ENCODE measurements at regions not wholly inside any gene's neighbourhood (a gene's known extent, or its start where the extent isn't known, plus 50 kb on each side); places are given as distances from the start of the nearest gene placed in this dataset.

DNA sequence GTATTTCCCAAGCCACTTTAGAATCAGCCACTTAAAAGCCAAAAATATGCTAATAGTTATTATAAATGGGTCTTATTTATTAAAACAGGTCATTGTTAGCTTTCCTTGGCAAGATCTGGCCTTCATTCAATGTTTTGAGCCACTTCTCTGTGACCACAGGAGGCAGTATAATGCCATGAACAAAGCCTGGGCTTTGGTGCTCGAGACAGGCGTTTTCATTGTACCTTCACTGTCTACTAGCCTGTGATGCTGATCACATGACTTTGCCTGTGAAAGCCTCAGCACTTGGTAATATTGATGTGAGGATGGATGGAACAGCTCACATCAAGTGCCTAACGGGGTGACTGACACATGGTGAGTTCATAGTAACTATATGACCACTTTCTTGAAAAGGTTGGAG, 217.0 kb downstream of the RWDD3 start:
- H2BK15ac ChIP-seq (ENCODE audit: low read length), result no peak overlapping the region
- H3K23me2 ChIP-seq (ENCODE audit: low read depth, low read length), result no peaks in the 10 kb centered on the region
- no peak overlapping the region for H2BK120ac ChIP-seq (replicated peaks; ENCODE audit: low read depth, low read length)
- H4K5ac ChIP-seq (ENCODE audit: insufficient read length, low read depth, low read length), result no peak overlapping the region
- ChIA-PET POLR2A (ENCODE audit: partially characterized antibody) (interaction anchor here (0.6 kb wide), 1 partner anchor 13 kb away, joined by 3 read pairs; no protein-coding TSS in a partner anchor), CTCF (ENCODE audit: partially characterized antibody) (interaction anchor here (0.6 to 1.8 kb wide), 11 partner anchors 27 to 343 kb away, joined by 3 to 6 read pairs (median 3); no protein-coding TSS in a partner anchor)
- FAIRE-seq (peak; percentile 86), DNase-seq (ENCODE audit: low read depth in 1 of 2, low spot score in 2 of 2) (no peak)
- H3K9ac ChIP-seq (replicated peaks in 1 of 4; ENCODE audit: extremely low read depth in 1 of 4, low read depth in 3 of 4, low read length in 3 of 4), result no peak overlapping the region
- H3K23ac ChIP-seq (ENCODE audit: insufficient read length), result no peak overlapping the region
- H3K4me3 ChIP-seq (ENCODE audit: extremely low read depth in 1 of 4, insufficient read depth in 2 of 4, low read depth in 3 of 4, low read length in 4 of 4), result no peak overlapping the region
- H2AFZ ChIP-seq (ENCODE audit: low read length), result no peak overlapping the region
- no peak overlapping the region for H3K18ac ChIP-seq (ENCODE audit: extremely low read depth, low read length)
- H3K9me3 ChIP-seq (ENCODE audit: insufficient read depth in 2 of 2, low read depth in 1 of 2, low read length in 1 of 2), result no peaks in the 10 kb centered on the region
- no peaks in the 10 kb centered on the region for H4K20me1 ChIP-seq (replicated peaks in 1 of 2; ENCODE audit: control insufficient read depth in 1 of 2, insufficient read depth in 2 of 2, low read length in 2 of 2)
- TF ChIP-seq RAD21 (IDR thresholded peaks at IDR 0.05 in 1 of 2, conservative IDR thresholded peaks at IDR 0.05 in 1 of 2; ENCODE audit: low read depth in 2 of 2, low read length in 2 of 2) (peak; percentile 77 to 84), SP2 (IDR thresholded peaks at IDR 0.05; ENCODE audit: low read length) (no peak)
- TF ChIP-seq, protein P1, sequence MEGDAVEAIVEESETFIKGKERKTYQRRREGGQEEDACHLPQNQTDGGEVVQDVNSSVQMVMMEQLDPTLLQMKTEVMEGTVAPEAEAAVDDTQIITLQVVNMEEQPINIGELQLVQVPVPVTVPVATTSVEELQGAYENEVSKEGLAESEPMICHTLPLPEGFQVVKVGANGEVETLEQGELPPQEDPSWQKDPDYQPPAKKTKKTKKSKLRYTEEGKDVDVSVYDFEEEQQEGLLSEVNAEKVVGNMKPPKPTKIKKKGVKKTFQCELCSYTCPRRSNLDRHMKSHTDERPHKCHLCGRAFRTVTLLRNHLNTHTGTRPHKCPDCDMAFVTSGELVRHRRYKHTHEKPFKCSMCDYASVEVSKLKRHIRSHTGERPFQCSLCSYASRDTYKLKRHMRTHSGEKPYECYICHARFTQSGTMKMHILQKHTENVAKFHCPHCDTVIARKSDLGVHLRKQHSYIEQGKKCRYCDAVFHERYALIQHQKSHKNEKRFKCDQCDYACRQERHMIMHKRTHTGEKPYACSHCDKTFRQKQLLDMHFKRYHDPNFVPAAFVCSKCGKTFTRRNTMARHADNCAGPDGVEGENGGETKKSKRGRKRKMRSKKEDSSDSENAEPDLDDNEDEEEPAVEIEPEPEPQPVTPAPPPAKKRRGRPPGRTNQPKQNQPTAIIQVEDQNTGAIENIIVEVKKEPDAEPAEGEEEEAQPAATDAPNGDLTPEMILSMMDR (IDR thresholded peaks at IDR 0.05; ENCODE audit: control extremely low read depth in 1 of 3, insufficient read depth in 1 of 3, low read depth in 1 of 3, low read length in 3 of 3), result peak in 2 of 3 experiments; percentile 60 to 61; a peak in 3 of 4 replicates
- TF ChIP-seq, protein P2, sequence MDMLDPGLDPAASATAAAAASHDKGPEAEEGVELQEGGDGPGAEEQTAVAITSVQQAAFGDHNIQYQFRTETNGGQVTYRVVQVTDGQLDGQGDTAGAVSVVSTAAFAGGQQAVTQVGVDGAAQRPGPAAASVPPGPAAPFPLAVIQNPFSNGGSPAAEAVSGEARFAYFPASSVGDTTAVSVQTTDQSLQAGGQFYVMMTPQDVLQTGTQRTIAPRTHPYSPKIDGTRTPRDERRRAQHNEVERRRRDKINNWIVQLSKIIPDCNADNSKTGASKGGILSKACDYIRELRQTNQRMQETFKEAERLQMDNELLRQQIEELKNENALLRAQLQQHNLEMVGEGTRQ (IDR thresholded peaks at IDR 0.05; ENCODE audit: low read length), result 0 out of 2 replicates have a peak, but pooled peaks have one; percentile 33
- H3K79me1 ChIP-seq (ENCODE audit: low read depth, low read length), result no peaks in the 10 kb centered on the region
- WGBS, 2 experiments (ENCODE audit: extremely low coverage in 1 of 2, insufficient coverage in 1 of 2, insufficient read length in 1 of 2, insufficient replicate concordance in 2 of 2, low coverage in 1 of 2, low lambda C conversion rate in 2 of 2, missing lambda C conversion rate in 1 of 2), result 80% methylated on average over 3 of the region's 3 CpGs; no CpG with 5 or more reads in 1 of the 2 experiments
- no peaks in the 10 kb centered on the region for H3K79me2 ChIP-seq (ENCODE audit: control insufficient read depth in 1 of 2, insufficient read depth in 2 of 2, low read length in 2 of 2)
- H3K56ac ChIP-seq (replicated peaks; ENCODE audit: insufficient read length, low read depth, low read length), result no peak overlapping the region
- no peak overlapping the region for H2BK12ac ChIP-seq (ENCODE audit: low read depth, low read length)
- no peak overlapping the region for H2BK5ac ChIP-seq (ENCODE audit: low read depth, low read length)
- no peaks in the 10 kb centered on the region; a peak in 1 of 8 replicates for H3K36me3 ChIP-seq (ENCODE audit: control insufficient read depth in 2 of 4, insufficient read depth in 4 of 4, low read length in 3 of 4)
- no peak overlapping the region for H3K14ac ChIP-seq (ENCODE audit: insufficient read length)
- H3K27me3 ChIP-seq (replicated peaks in 1 of 4; ENCODE audit: control insufficient read depth in 3 of 4, extremely low read depth in 1 of 4, insufficient read depth in 3 of 4, low read length in 3 of 4), result no peaks in the 10 kb centered on the region
- no peak overlapping the region for H3K4me2 ChIP-seq (ENCODE audit: insufficient read depth in 1 of 2, low read depth in 2 of 2, low read length in 2 of 2)
- no peak overlapping the region for H4K91ac ChIP-seq (replicated peaks; ENCODE audit: insufficient read length, low read length)
- no peak overlapping the region for H4K8ac ChIP-seq (ENCODE audit: extremely low read depth, insufficient read depth, low read length)
- H2AK5ac ChIP-seq (ENCODE audit: low read depth, low read length), result no peak overlapping the region
- no peak overlapping the region for H2BK20ac ChIP-seq (ENCODE audit: low read length)
- H3K4me1 ChIP-seq (replicated peaks in 1 of 4; ENCODE audit: control insufficient read depth in 3 of 4, insufficient read depth in 4 of 4, low read length in 3 of 4), result no peaks in the 10 kb centered on the region
- H3K27ac ChIP-seq (ENCODE audit: low read depth, low read length), result no peak overlapping the region
- H3K4ac ChIP-seq (replicated peaks; ENCODE audit: insufficient read length, low read depth, low read length), result no peak overlapping the region

Data from H1 (cell line).